HUES6 (cell line): ENCODE measurements at regions not wholly inside any gene's neighbourhood (a gene's known extent, or its start where the extent isn't known, plus 50 kb on each side); places are given as distances from the start of the nearest gene placed in this dataset.

Source experiments
- H3K27ac ChIP-seq: 2 replicates; pipeline ENCODE4 v1.7.0; 2013; ENCODE audit warnings: low read depth, mild to moderate bottlenecking, low read length, inconsistent platforms
- H3K27me3 ChIP-seq: 2 replicates; pipeline ENCODE4 v1.6.1; 2013; ENCODE audit warnings: low read length; ENCODE audit not compliant: control insufficient read depth, insufficient read depth
- H3K36me3 ChIP-seq: 2 replicates; pipeline ENCODE4 v1.6.1; 2013; ENCODE audit warnings: low read length; ENCODE audit not compliant: control insufficient read depth, insufficient read depth
- H3K4me1 ChIP-seq: 2 replicates; pipeline ENCODE4 v1.6.1; 2013; ENCODE audit warnings: low read length; ENCODE audit not compliant: control insufficient read depth, insufficient read depth
- H3K4me3 ChIP-seq: 2 replicates; pipeline ENCODE4 v1.5.1; 2013; ENCODE audit warnings: low read depth, low read length
- H3K9ac ChIP-seq: one replicate; pipeline ENCODE4 v1.6.1; 2013; ENCODE audit warnings: mild to moderate bottlenecking, low read length
- H3K9me3 ChIP-seq: 2 replicates; pipeline ENCODE4 v1.6.1; 2013; ENCODE audit warnings: low read depth, low read length; ENCODE audit not compliant: control insufficient read depth, insufficient read depth

DNA sequence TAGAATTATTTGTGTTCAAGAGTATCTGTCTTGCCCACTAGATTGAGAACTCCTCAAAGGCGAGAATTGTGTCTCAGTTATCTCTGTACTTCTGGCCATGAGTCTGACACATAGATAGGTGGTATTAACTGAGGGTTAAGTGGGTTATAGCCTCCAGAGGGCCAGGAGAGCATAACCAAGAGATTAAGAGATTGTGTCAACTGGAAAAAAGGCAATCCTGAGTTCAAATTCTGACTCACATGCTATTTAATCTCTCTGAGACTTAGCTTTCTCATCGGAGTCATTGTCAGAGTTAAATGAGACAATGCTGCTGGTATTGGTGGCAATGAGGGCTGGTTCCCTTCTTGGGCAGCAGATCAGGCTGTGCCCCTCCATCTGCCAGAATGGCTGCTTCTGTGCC lies 330.9 kb downstream of the TNS1 start:
- no peak overlapping the region for H3K9ac ChIP-seq
- H3K4me1 ChIP-seq = no peaks in the 10 kb centered on the region
- H3K4me3 ChIP-seq = no peak overlapping the region
- no peaks in the 10 kb centered on the region for H3K9me3 ChIP-seq
- no peak overlapping the region for H3K27ac ChIP-seq
- peaks cover 3% of the 10 kb centered on the region for H3K27me3 ChIP-seq
- no peaks in the 10 kb centered on the region for H3K36me3 ChIP-seq

DNA sequence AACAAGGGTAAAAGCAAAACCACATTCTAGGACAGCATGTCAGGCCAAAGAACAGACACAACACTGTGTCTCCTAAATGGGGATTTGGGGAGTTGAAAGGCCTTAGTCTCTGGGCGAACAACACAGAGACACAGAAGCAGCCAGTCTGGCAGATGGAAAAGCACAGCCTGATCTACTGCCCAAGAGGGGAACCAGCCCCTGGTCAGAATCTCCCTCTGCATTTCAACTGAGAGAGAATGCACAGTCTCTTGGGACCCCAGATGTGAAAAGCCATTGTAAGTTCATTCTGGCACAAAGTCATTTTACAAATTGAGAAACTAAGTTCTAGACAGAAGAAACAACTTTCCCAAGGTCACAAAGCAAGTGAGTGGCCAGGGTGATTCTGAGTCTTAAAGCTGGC lies 331.7 kb downstream of the TNS1 start:
- H3K4me3 ChIP-seq = no peak overlapping the region
- no peak overlapping the region for H3K27ac ChIP-seq
- no peaks in the 10 kb centered on the region for H3K36me3 ChIP-seq
- H3K4me1 ChIP-seq = no peaks in the 10 kb centered on the region
- H3K9ac ChIP-seq = no peak overlapping the region
- no peaks in the 10 kb centered on the region for H3K9me3 ChIP-seq
- peaks cover 3% of the 10 kb centered on the region for H3K27me3 ChIP-seq

DNA sequence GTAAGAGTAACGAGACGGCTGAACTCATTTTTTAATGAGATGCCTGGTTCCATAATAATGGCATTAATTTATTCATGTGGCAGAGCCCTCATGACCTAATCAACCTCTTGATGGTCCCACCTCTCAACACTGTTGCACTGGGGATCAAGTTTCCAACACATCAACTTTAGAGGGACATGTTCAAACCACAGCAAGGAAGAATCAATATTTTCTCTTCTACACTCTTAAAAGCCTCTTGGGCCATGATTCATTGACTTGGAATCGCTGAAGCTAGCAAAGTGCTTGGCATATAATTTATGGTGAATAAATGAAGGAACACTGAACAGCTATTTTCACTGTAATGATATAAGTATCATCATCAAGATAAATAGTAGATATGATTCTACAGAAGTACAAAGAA lies 333.0 kb downstream of the TNS1 start:
- no peak overlapping the region for H3K27ac ChIP-seq
- no peak overlapping the region for H3K9ac ChIP-seq
- H3K27me3 ChIP-seq = peaks cover 3% of the 10 kb centered on the region
- no peaks in the 10 kb centered on the region for H3K4me1 ChIP-seq
- no peak overlapping the region for H3K4me3 ChIP-seq
- H3K9me3 ChIP-seq = no peaks in the 10 kb centered on the region
- no peaks in the 10 kb centered on the region for H3K36me3 ChIP-seq

DNA sequence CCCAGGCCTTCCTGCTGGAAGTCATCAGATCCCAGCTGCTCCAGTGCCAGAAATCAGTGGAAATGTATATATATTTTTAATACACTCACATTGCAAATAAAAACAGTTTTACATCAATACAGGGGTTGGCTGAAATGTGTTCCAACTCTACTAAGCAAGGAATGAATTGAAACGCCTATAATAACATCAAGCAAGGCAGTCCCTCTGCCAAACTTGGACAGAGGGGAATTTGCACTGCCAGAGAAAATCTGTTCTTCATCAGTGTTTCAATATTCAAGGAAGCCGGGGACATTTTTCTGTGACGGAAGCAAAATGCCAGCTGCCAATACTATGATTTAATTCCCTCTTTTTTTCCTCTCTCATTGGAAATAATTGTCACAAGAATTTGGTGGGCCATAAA lies 335.3 kb downstream of the TNS1 start:
- Histone ChIP-seq H3K4me3 (no peak overlapping the region), H3K27me3 (no peaks in the 10 kb centered on the region; the same call in 1 of the 2 replicates), H3K36me3 (no peaks in the 10 kb centered on the region), H3K9me3 (no peaks in the 10 kb centered on the region), H3K9ac (no peak overlapping the region), H3K4me1 (no peaks in the 10 kb centered on the region), H3K27ac (no peak overlapping the region)

DNA sequence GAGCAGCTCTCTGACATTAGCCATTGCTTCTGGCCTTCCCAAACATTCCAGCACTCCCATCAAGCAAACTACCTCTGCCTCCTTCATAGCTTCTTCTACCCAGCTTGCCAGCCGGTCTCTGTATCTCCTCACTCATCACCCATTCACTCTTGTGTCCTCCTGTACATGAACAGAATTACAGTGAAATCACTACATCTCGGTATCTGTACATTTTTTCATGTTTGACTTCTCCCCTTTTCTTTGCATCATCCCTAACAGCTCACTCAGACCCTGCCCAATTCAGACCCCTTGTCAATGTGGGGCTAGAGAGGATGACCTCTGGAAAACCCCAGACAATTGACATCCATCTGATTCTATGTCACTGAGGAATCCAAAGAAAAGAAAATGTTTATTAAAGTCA lies 335.8 kb downstream of the TNS1 start:
- Histone ChIP-seq H3K9ac (no peak overlapping the region), H3K27ac (no peak overlapping the region), H3K27me3 (no peaks in the 10 kb centered on the region; the same call in 1 of the 2 replicates)

DNA sequence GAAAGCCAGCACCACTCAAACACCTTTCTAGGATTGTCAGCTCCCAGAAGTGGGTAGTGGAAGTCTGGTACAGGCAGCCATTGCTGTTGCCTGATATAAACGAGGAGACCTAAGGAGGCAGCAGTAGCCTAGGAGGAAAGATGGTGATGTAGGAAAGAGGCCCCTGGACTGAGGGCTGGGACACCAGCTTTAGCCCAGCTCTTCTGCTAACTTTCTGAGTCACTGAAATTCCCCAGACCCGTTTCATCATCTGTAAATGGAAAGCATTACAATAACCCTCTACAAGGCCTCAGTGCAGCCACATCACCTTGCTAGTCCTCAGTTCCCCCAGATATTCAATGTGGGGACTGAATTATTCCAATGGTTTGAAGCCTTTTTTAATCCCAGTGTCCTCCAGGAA lies 336.5 kb downstream of the TNS1 start:
- Histone ChIP-seq H3K4me1 (no peaks in the 10 kb centered on the region), H3K27ac (no peak overlapping the region), H3K9me3 (no peaks in the 10 kb centered on the region), H3K36me3 (no peaks in the 10 kb centered on the region), H3K9ac (no peak overlapping the region), H3K27me3 (no peaks in the 10 kb centered on the region; the same call in 1 of the 2 replicates), H3K4me3 (no peak overlapping the region)

More for the DNA sequence above, 335.8 kb downstream of the TNS1 start:
- H3K9me3 ChIP-seq = no peaks in the 10 kb centered on the region
- H3K36me3 ChIP-seq = no peaks in the 10 kb centered on the region
- H3K4me3 ChIP-seq = no peak overlapping the region
- H3K4me1 ChIP-seq = no peaks in the 10 kb centered on the region

DNA sequence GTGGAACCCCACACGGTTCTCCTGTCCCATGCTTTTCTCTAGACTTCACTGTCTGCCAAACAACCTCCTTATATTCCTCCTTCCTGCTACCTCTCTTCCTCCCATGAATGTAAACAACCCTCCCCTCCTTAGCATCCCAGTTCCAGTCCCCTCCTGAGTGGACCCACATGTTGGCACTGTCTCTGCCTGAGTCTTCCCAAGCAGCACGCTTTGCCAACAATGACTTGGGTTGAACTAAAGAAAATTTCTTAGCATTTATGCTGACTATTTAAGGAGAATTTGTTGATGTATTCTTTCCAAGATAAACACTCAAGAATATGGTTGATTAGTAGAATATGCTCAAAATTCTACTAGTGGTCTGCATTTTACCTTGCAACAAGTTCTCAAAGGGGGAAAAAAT lies 338.0 kb downstream of the TNS1 start:
- H3K4me1 ChIP-seq = no peaks in the 10 kb centered on the region
- no peaks in the 10 kb centered on the region for H3K9me3 ChIP-seq
- no peak overlapping the region for H3K4me3 ChIP-seq
- no peak overlapping the region for H3K27ac ChIP-seq
- no peaks in the 10 kb centered on the region for H3K36me3 ChIP-seq
- H3K9ac ChIP-seq = no peak overlapping the region
- no peaks in the 10 kb centered on the region; the same call in 1 of the 2 replicates for H3K27me3 ChIP-seq

DNA sequence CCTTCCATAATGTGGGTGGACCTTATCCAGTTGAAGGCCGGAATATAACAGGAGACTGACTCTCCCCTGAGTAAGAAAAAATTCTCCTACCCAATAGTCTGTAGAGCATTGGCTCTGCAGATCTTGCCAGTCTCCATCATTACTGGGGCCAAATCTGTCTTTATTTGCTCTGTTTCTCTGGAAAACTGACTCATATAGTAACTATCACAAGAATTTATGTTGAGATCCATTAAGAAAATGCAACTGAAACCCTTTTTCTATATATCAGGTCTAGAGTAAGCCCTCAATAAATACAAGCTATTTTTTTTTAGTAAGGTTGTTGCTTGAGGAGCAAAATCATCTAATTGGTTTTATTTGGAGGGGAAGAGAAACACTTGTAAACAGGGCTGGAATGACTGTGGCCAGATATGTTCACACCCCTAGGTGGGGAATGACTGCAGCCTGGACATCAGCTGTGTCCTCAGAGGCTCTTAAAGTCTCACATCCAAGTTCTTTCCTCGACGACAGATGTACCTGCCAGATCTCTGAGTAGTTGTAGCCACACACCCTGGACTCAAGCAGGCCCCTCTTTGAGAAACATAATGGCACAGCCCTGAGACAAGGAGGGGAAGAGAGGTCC lies 339.7 kb downstream of the TNS1 start:
- Histone ChIP-seq H3K36me3 (no peaks in the 10 kb centered on the region), H3K9ac (no peak overlapping the region), H3K4me1 (no peaks in the 10 kb centered on the region), H3K27ac (no peak overlapping the region), H3K4me3 (no peak overlapping the region), H3K9me3 (no peaks in the 10 kb centered on the region), H3K27me3 (no peaks in the 10 kb centered on the region; the same call in 1 of the 2 replicates)

DNA sequence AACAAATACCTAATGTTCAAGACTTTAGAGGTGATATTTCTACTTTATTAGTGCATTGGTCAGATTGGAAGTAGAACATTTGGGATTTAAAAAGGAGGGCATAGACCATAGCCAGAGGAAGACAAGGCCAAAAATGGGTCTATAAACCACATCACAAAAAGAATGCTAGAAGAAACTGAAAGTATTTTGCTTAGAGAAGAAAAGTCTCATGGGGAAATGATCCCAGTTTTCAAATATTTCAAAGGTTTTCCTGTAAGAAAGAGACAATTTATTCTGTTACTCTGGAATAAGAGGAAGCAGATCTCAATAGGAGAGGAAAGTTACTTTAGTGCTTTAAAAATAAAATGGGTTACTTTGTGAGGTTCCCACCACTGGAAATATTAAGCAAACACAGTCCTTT lies 341.4 kb downstream of the TNS1 start:
- Histone ChIP-seq H3K36me3 (no peaks in the 10 kb centered on the region), H3K4me1 (no peaks in the 10 kb centered on the region), H3K27ac (no peak overlapping the region), H3K4me3 (no peak overlapping the region), H3K9me3 (no peaks in the 10 kb centered on the region), H3K27me3 (no peaks in the 10 kb centered on the region; the same call in 1 of the 2 replicates), H3K9ac (no peak overlapping the region)

DNA sequence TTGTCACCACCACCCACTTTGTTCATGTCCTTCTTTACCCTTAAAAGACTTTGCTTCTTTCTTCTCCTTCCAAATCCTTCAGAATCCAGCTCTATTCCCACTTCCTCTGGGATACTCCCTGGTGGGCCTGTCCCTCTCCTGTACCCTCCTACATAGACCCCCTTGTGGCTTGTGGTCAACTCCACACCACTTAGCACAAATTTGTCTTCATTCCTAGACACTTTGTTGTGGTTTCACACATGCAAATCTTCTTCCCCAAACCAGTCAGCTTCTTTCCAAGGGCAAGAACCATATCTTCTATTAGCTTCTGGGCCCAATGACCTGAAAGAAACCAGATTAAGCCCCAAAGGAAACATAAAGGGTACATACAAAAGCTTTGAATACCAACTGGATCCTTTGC lies 342.4 kb downstream of the TNS1 start:
- Histone ChIP-seq H3K27me3 (no peaks in the 10 kb centered on the region; the same call in 1 of the 2 replicates), H3K4me1 (no peaks in the 10 kb centered on the region), H3K4me3 (no peak overlapping the region), H3K27ac (no peak overlapping the region), H3K36me3 (no peaks in the 10 kb centered on the region), H3K9me3 (no peaks in the 10 kb centered on the region), H3K9ac (no peak overlapping the region)

DNA sequence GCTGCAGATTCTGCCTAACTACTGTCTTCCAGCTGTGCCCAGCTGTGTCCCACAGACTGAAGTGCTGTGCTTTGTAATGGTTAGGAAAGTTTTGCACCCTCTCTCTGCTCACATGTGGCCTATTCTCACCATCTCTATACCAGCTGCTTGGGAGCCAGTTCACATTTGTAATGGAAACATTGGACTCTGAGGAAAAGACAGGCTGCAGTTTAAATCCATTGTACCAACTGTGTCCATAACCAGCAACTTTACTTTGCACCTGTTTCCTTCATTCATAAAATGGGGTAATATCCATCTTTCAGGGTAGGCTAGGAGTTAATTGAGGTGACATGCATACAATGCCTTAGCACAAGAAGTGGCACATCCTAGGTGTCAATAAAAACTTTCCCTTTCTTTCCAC lies 344.0 kb downstream of the TNS1 start:
- no peaks in the 10 kb centered on the region for H3K4me1 ChIP-seq
- H3K27me3 ChIP-seq = no peaks in the 10 kb centered on the region; the same call in 1 of the 2 replicates
- no peak overlapping the region for H3K9ac ChIP-seq
- H3K36me3 ChIP-seq = no peaks in the 10 kb centered on the region
- H3K9me3 ChIP-seq = no peaks in the 10 kb centered on the region
- H3K27ac ChIP-seq = no peak overlapping the region
- H3K4me3 ChIP-seq = no peak overlapping the region
